Activated CD8-positive, alpha-beta memory T cell treated with anti-CD3 and anti-CD28 coated beads for 36 hours (primary cell): ENCODE measurements at regions not wholly inside any gene's neighbourhood (a gene's known extent, or its start where the extent isn't known, plus 50 kb on each side); places are given as distances from the start of the nearest gene placed in this dataset.
"Not testable (repeated sequence)": the region's sequence is repeated elsewhere in the genome, so short reads cannot be mapped to it uniquely, and the experiment has no call there.

ENCODE experiments used
- CTCF ChIA-PET: fragments of 350-600 bp; sonication (Branson Sonifier 250); formaldehyde crosslinking; loops from one replicate; lab custom pipeline; 2021; ENCODE audit warnings: antibody characterized with exemption; lab: Charles Lee
- POLR2A ChIA-PET: fragments of 350-600 bp; sonication (Branson Sonifier 250); formaldehyde crosslinking; loops from one replicate; lab custom pipeline; 2021; ENCODE audit warnings: antibody characterized with exemption; lab: Charles Lee

DNA sequence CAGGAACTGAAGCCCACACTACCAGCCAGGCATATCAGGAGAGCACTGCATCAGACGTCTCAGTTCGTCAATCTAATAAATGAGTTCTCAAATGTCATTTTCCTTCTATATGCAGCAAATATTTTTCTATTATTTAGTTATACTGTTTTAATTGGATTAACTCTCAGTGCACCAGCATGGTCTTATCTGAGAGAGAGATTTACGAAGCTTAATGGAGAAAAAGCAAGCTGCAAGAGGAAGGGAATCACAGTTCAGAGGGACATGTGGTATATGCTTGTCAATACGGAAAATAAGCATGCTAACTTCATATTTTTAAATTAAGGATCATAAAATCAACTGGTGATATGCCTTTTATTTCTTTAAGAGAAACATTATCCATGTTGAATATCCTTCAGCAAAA lies 213.1 kb upstream of the NECTIN3 start:
- CTCF ChIA-PET: no interaction called here
- POLR2A ChIA-PET: no interaction called here

DNA sequence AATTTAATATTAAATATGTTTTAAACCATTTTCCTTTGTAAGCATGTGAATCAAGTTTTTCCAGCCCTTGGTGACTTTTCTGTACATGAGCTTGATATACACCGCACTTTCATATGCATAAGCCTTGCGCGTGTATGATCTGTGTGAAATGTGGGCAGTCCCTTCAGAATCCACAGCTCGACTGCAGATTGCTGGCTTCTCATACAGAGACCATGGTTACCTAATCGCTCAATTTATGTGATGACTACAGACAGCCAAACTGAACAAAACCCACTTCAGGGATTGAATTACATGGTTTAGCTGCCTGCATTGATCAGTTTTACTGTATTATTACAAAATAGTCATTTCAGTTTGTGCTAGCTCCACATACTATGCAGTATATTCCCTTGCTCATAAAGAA lies 212.3 kb upstream of the NECTIN3 start:
- POLR2A ChIA-PET: no interaction called here
- CTCF ChIA-PET: no interaction called here

DNA sequence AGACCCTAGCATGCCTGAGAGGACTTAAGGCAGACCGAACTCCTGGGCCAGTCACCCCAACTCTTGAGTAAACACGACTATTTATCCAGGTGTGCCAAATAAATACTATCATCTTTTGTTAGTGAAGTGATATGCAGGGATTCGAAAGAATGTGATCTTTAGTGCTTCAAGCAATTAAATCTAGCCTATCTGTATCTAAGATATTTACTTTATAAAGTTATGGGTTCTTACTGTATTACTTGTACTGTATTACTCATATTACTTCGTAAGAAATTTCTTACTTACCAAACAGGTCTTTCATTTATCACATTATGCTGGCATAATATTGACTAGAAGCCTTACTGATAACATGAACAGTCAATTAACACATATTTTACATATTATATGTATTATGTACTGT lies 211.6 kb upstream of the NECTIN3 start:
- ChIA-PET POLR2A (no interaction called here), CTCF (no interaction called here)

DNA sequence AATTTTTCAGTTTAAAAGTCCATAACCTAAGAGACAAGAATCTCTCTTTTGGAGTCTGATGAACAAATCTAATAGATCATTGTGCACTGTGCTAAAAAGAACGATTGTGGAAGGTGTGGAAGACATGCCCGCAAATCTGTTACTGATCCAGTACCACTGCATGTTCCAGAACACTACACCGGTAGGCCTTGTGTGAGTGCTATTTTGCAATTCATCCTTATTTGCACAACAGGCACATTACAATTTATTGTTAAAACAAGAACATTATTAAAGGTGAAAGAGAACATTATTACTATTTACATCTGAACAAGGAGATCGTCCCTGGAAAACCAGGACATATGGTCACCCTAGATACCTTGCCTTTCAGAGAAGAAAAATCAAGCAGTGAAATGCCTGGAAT lies 205.7 kb upstream of the NECTIN3 start:
- ChIA-PET CTCF (no interaction called here), POLR2A (no interaction called here)

DNA sequence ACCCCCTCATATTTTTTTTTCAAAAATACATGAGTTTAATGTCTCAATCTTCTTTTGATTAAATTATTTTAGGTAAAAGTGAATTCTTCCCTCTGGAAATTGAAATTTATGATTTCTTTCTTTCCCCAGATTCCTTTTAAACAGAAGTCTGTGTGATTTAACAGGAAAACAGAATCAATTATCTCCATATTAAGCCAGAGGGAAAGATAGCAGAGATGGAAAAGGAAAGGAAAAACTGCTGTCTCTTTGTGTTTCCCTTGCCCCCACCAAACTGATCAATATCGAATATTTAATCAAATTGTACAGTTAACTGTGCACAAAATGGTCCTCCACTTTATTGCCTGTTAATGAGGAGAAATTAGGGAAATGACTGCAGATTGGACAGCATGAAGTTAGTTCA lies 203.5 kb upstream of the NECTIN3 start:
- POLR2A ChIA-PET: no interaction called here
- CTCF ChIA-PET: no interaction called here

DNA sequence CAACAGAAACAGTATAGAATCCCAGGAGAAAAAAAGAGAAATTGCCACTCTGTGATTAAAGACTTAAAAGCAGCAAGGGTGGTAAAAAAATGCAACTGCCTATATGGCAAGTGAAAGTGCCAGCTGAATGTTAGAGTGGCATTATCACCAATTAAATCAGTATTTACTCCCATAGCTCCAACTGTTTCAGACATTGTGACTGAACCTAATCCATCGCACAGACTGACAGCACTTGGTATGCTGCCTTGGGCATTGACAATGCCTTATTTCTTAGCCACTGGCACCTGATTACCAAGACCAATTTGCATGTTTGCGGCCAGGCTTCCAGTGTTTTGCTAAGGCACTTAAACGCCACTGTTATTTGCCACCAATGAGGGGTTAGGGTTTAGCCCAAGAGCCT lies 201.9 kb upstream of the NECTIN3 start:
- CTCF ChIA-PET: no interaction called here
- POLR2A ChIA-PET: no interaction called here

DNA sequence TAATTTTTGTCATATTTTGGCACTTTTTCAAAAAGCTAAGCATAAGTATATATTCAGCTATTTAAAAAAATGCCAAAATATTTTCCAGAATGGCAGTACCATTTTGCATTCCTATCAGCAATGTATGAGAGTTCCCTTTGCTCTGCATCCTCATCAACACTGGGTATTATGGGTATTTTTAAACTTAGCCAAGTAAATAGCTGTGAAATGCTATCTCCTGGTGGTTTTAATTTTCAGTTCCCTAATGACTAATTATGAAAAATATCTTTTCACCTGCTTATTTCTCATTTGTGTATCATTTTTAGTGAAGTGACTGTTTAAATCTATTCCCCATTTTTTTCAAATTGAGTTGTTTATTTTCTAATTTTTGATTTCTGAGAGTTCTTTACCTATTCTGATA lies 199.7 kb upstream of the NECTIN3 start:
- POLR2A ChIA-PET: no interaction called here
- CTCF ChIA-PET: no interaction called here

DNA sequence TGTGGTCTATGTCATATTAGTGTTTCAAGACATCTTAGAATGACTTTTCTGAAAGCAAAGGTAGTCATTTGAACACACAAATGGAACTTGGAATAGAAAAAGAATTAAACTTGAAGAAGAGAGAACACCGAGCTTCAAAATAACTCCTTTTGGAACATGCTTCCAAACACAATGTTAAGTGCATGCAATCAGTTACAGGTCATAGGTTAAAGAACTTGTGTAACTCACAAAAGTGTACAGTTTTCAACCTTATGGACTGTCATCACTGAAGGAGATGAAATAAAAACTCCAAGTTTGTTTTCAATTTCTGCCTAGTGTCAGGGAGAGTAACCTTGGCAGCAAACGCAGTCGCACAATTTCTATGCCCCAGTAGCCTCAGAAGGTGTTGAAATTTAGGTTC lies 192.9 kb upstream of the NECTIN3 start:
- ChIA-PET POLR2A (no interaction called here), CTCF (no interaction called here)

DNA sequence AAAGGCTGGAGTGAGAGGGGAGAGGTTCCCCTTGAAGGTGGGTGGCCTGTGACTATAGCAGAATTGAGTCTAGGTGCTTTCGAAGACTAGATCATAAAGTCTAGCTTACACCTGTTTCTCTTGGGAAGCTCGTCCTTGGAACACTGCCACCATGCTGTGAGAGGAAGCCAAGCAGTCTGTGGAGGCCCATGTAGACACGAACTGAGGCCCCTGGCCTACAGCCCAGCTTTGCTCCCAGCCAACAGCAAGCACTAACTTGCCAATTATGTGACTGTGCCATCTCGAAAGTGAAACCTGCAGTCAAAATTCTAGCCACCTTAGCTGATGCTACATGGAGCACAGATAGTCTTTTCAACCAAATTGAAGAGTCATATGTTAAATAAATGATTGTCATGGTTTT lies 190.5 kb upstream of the NECTIN3 start:
- ChIA-PET POLR2A (no interaction called here), CTCF (interaction anchor here (1.0 kb wide), 1 partner anchor 15 kb away, joined by 3 read pairs; no protein-coding TSS in a partner anchor)

DNA sequence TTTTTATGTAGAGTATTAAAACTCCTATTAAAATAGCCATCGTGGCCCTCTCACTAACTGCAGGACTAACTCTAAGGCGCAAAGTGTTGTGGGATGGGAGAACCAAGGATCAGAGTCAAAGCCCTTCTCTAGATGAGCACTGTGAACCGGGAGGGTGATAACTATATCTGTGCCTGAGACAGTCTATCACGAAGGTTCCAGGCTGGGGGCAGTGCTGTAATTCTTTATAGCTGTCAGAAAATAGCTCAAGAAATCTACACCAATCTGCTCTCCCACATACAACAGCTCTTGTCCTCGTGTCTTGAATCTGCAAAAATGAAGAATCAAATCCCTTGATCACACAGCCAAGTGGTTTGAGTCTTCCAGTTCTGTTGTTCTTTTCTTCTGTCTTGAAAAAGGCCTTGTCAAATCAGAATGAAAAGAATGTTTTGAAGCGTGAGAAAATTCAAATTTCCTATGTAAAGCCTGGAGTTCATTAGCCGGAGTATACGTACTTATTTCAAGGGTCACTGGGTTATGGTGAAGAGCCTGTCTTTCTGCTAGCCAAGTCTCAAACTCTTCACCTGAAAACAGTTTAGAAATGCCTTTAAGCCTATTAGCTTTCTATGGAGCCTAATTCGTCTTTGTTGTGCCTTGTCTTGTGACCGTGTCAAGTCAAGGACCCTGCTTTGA lies 185.3 kb upstream of the NECTIN3 start:
- POLR2A ChIA-PET: no interaction called here
- CTCF ChIA-PET: no interaction called here

DNA sequence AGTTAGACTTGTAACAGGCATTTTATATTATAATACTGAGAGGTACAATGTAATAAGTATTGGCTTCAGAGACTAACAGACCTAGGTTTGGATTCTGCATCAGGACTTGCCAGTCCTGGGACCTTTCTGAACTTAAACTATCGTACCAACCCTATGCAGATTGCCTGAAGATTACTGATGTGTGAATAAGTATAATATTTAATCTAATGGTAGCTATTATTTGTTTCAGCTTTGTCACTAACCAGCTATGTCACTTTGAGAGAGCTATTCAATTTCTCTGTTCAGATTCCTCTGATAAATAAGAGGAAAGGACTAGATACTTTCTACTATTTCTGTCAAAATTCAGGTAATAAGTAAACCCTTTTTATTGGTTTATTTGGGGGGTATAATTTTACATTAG lies 184.4 kb upstream of the NECTIN3 start:
- ChIA-PET POLR2A (no interaction called here), CTCF (no interaction called here)

DNA sequence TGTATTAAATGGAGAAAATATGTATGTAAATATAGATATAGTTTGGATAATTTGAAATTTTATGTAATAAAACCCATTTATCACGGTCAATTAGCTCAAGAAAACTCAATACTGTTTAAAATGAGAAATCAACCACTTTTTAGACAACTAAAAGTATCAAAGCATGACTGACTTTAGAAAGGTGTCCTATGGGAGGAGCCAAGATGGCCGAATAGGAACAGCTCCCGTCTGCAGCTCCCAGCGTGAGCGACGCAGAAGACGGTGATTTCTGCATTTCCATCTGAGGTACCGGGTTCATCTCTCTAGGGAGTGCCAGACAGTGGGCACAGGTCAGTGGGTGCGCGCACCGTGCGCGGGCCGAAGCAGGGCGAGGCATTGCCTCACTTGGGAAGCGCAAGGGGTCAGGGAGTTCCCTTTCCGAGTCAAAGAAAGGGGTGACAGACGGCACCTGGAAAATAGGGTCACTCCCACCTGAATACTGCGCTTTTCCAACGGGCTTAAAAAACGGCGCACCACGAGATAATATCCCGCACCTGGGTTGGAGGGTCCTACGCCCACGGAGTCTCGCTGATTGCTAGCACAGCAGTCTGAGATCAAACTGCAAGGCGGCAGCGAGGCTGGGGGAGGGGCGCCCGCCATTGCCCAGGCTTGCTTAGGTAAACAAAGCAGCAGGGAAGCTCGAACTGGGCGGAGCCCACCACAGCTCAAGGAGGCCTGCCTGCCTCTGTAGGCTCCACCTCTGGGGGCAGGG lies 182.8 kb upstream of the NECTIN3 start:
- CTCF ChIA-PET, POLR2A ChIA-PET: not testable (repeated sequence)

DNA sequence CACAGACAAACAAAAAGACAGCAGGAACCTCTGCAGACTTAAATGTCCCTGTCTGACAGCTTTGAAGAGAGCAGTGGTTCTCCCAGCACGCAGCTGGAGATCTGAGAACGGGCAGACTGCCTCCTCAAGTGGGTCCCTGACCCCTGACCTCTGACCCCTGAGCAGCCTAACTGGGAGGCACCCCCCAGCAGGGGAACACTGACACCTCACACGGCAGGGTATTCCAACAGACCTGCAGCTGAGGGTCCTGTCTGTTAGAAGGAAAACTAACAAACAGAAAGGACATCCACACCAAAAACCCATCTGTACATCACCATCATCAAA lies 182.3 kb upstream of the NECTIN3 start:
- POLR2A ChIA-PET, CTCF ChIA-PET: not testable (repeated sequence)

DNA sequence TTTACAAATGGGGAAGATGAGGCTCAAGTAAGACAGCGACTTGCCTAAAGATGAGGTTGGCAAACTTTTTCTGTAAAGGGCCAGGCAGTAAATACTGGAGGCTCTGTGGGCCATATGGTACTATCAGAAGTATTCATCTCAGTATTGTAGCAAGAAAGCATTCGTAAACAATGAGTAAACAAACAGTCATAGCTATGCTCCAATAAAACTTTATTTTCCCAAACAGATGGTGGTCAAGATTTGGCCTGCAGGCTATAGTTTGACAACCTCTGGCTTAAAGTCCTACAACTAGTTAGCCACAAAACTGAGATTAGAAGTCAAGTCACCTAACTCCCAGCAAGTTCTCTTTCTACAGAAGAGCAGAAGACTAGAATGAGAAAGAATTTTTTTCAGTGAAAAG lies 177.0 kb upstream of the NECTIN3 start:
- POLR2A ChIA-PET: no interaction called here
- CTCF ChIA-PET: no interaction called here

DNA sequence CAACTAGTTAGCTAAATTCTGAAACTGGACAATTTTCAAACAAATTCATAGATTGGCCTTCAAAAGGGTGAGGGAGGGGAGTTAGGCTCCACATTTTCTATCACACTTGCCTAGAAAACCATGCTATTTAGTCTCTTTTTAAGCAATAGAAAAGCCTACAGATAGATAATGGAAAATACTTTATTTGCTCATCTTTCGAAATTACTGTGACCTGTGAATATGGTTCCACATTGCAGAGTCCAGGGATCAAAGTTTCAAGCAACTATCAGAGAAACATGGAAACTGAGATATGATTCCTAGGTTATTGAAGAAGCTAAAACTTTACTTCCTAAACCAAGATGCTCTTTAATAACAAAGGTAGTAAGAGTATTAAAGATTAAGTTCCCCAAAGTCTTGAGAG lies 176.6 kb upstream of the NECTIN3 start:
- POLR2A ChIA-PET: no interaction called here
- CTCF ChIA-PET: no interaction called here

DNA sequence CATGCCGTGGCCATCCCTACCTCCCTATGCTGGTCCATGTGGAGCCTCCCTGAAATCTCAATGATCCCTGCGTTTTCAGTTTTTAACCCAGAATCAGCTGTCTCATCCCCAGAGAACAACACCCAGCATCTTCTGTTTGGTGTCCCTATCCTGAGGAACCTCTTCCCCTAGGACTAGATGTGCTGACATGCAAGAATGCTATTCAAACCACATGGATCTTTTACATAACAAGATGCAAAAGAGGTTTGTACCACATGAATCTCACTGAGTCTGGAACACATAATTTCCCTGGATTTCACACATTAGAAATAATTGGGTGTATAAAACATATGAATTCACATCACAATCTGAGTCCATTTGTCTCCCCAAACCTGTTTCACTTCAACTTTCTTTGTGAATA lies 174.6 kb upstream of the NECTIN3 start:
- ChIA-PET POLR2A (no interaction called here), CTCF (no interaction called here)

DNA sequence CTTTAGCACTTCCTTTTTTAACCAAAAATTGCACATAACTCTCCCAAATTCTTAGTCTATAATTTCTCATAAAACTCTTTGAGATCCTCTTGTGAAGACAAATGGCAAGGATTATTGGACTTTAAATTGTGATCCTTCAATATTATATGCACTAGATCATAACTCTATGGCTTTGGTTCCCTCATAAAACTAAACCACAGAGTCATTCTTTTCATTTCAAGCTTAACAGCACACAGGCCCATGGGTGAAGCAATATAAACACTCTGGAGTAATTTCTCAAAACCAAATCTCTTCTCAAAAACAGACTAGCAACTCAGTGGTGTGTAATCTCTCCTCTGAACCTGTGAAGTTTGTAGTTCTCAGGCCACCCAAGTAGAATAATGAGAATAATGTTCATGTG lies 171.0 kb upstream of the NECTIN3 start:
- CTCF ChIA-PET: no interaction called here
- POLR2A ChIA-PET: no interaction called here

DNA sequence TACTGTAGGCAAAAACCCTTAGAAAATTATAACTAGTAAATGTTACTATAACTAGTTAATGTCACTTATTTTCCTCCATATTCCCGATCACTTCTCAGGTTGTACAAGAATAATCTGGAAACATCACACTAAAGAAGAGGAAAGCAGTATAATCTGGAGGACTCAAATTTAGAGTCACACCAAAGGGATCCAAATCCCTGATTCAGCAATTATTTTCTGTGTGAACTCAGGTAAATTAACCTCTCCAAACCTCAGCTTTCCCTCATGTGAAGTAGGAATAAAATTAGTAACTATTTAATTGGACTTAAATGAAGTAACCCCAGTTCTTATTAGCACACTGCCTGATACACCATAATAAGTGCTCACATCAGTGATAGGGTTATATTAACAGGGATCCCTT lies 170.1 kb upstream of the NECTIN3 start:
- POLR2A ChIA-PET: no interaction called here
- CTCF ChIA-PET: no interaction called here

DNA sequence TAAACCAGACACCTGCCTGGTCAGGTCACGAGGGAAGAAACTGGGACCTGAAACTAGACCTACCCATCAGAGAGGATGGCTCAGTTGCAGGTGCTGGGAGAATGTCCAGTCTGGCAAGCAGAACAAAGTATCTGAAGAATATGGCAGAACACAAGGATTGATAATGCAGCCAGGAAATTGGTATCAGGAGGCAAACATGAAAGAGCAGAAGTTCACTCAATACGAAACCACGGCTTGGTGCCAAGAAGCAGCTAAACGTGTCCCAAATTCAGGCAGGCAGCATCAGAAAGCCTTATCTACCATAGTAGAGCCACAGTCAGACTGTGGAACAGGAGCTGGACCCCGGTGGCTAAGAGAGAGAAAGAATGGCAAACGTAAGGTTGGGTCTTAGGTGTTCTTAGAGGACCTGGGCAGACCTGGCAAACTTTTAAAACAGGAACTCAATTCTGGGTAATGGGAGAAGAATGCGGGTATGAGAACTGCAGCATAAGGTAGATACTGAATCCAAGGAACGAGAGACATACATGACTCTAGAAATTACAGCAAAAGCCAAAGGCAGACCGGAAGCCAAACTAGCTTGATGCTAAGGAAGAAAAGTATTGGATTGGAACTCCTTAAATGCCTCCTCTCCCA lies 169.0 kb upstream of the NECTIN3 start:
- ChIA-PET POLR2A (no interaction called here), CTCF (no interaction called here)

DNA sequence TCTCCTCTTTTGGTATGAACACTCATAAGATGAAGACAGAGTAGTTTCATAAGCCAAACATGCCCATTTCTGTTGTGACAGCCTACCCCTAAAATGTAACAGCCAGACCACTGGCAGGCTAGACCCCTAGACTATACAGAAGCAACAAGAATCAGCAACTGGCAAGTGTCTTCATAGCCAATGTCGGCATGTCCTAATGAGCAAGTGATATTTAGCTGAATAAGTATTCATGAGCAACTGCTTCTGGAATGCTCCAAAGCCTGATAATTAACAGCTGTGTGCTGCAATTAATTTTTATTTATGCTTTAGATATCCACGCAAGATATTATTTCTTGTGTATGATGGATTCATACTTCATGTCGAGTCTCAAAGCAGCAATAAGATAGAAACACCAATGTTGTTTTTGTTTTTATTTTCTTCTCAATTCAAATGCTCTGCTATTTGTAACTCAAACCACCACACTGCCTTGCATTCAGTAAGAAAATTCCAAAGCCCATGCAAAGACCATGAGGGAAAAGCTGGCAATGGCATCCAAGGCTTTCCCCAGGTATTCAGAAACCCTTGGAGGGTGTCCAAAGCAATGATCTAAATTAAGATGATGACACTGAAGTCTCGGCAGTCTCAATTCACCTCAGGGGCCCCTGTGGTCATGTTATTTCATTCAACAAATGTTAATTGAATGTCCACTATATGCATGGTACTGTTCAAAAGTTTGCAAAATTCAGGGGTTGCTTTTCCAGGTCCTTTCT lies 167.7 kb upstream of the NECTIN3 start:
- ChIA-PET CTCF (no interaction called here), POLR2A (no interaction called here)

DNA sequence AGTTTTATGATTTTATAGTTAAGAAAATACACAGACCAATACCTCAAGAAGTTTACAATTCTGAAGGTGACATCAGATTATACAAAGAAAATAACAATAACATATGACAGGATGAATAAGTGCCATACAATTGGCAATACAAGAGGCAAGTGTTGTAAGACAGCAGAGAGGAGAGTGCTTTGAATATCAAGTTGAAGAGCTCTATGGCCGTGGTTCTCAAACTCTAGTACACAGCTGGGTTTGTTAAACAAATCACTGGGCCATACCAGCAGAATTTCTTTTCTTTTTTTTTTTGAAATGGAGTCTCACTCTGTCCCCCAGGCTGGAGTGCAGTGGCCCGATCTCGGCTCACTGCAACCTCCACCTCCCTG lies 167.1 kb upstream of the NECTIN3 start:
- ChIA-PET CTCF (no interaction called here), POLR2A (no interaction called here)
